ENCODE measurements at regions not wholly inside any gene's neighbourhood (a gene's known extent, or its start where the extent isn't known, plus 50 kb on each side); places are given as distances from the start of the nearest gene placed in this dataset.

DNA sequence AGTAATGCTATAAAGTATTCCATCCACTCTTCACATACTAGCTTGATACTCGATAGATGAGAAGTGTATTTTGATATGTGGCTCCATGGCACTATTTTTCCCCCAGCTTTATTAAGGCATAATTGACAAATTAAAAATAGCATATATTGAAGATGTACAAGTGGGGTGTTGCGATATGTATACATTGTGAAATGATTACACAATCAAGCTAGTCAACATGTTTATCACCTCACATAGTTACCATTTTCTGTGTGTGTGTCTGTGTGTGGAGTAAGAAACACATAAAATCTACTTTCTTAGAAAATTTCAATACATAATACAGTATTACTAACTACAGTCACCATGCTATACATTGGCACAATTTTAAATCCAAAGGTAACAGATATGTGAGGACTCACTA, 82.5 kb upstream of the MYT1L start:
- TF ChIP-seq, protein P1, sequence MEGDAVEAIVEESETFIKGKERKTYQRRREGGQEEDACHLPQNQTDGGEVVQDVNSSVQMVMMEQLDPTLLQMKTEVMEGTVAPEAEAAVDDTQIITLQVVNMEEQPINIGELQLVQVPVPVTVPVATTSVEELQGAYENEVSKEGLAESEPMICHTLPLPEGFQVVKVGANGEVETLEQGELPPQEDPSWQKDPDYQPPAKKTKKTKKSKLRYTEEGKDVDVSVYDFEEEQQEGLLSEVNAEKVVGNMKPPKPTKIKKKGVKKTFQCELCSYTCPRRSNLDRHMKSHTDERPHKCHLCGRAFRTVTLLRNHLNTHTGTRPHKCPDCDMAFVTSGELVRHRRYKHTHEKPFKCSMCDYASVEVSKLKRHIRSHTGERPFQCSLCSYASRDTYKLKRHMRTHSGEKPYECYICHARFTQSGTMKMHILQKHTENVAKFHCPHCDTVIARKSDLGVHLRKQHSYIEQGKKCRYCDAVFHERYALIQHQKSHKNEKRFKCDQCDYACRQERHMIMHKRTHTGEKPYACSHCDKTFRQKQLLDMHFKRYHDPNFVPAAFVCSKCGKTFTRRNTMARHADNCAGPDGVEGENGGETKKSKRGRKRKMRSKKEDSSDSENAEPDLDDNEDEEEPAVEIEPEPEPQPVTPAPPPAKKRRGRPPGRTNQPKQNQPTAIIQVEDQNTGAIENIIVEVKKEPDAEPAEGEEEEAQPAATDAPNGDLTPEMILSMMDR (IDR thresholded peaks at IDR 0.05; ENCODE audit: insufficient read depth, low read length, poor library complexity, severe bottlenecking) = no peak
- no peak for TF ChIP-seq EZH2phosphoT487 (conservative IDR thresholded peaks at IDR 0.05; ENCODE audit: low read length)

Data from SU-DHL-6 (cell line).